WTC11 (cell line): ENCODE measurements at regions not wholly inside any gene's neighbourhood (a gene's known extent, or its start where the extent isn't known, plus 50 kb on each side); places are given as distances from the start of the nearest gene placed in this dataset.

Experiments used
- ATF2 ChIP-seq: sonication (generic); formaldehyde crosslinking; IDR thresholded peaks from 2 replicates; pipeline ENCODE4 v1.8.1; 2022; ENCODE audit warnings: low read depth, missing genetic modification reagents, borderline replicate concordance
- CREM ChIP-seq: sonication (generic); formaldehyde crosslinking; IDR thresholded peaks from 2 replicates; pipeline ENCODE4 v1.8.1; 2022; ENCODE audit warnings: mild to moderate bottlenecking, missing genetic modification reagents, moderate library complexity
- CTCF ChIP-seq: fragments of 200-600 bp; IDR thresholded peaks from 2 replicates; pipeline ENCODE4 v1.8.0; 2022; ENCODE audit warnings: antibody characterized with exemption
- MAX ChIP-seq: sonication (generic); formaldehyde crosslinking; IDR thresholded peaks from 2 replicates; pipeline ENCODE4 v1.8.0; 2022; ENCODE audit warnings: mild to moderate bottlenecking, missing genetic modification reagents
- TCF7 ChIP-seq: sonication (generic); formaldehyde crosslinking; IDR thresholded peaks from 2 replicates; pipeline ENCODE4 v1.8.0; 2022; ENCODE audit warnings: mild to moderate bottlenecking, low read depth, missing genetic modification reagents, moderate library complexity
- TEAD4 ChIP-seq: sonication (generic); formaldehyde crosslinking; IDR thresholded peaks from 2 replicates; pipeline ENCODE4 v1.8.0; 2022; ENCODE audit warnings: mild to moderate bottlenecking, missing genetic modification reagents
- USF1 ChIP-seq: sonication (generic); formaldehyde crosslinking; IDR thresholded peaks from 2 replicates; pipeline ENCODE4 v1.8.0; 2022; ENCODE audit warnings: mild to moderate bottlenecking, missing genetic modification reagents

- no peak for TF ChIP-seq CTCF
- TF ChIP-seq MAX (CRISPR knock-in tag): no peak
- no peak for TF ChIP-seq TEAD4 (CRISPR knock-in tag)
- TF ChIP-seq USF1: no peak
- no peak for TF ChIP-seq TCF7 (CRISPR knock-in tag)
- no peak for TF ChIP-seq ATF2 (CRISPR knock-in tag)
- no peak for TF ChIP-seq CREM (CRISPR knock-in tag)
These were observed 129.5 kb upstream of the ID2 start for GRCh38 chr2:8552293-8552801.
